ENCODE measurements at regions not wholly inside any gene's neighbourhood (a gene's known extent, or its start where the extent isn't known, plus 50 kb on each side); places are given as distances from the start of the nearest gene placed in this dataset.

- TF ChIP-seq CTCF (IDR thresholded peaks at IDR 0.05; ENCODE audit: low read depth, low read length, missing input control) (no peak), JUND (IDR thresholded peaks at IDR 0.05) (no peak), SP1 (IDR thresholded peaks at IDR 0.05) (no peak), YY1 (IDR thresholded peaks at IDR 0.05) (no peak), GABPA (IDR thresholded peaks at IDR 0.05 in 1 of 2, conservative IDR thresholded peaks at IDR 0.05 in 1 of 2) (no peak), RXRA (IDR thresholded peaks at IDR 0.05) (no peak), RAD21 (IDR thresholded peaks at IDR 0.05) (no peak)
- TF ChIP-seq, protein P1, sequence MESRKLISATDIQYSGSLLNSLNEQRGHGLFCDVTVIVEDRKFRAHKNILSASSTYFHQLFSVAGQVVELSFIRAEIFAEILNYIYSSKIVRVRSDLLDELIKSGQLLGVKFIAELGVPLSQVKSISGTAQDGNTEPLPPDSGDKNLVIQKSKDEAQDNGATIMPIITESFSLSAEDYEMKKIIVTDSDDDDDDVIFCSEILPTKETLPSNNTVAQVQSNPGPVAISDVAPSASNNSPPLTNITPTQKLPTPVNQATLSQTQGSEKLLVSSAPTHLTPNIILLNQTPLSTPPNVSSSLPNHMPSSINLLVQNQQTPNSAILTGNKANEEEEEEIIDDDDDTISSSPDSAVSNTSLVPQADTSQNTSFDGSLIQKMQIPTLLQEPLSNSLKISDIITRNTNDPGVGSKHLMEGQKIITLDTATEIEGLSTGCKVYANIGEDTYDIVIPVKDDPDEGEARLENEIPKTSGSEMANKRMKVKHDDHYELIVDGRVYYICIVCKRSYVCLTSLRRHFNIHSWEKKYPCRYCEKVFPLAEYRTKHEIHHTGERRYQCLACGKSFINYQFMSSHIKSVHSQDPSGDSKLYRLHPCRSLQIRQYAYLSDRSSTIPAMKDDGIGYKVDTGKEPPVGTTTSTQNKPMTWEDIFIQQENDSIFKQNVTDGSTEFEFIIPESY (IDR thresholded peaks at IDR 0.05), result no peak
- TF ChIP-seq, protein P2, sequence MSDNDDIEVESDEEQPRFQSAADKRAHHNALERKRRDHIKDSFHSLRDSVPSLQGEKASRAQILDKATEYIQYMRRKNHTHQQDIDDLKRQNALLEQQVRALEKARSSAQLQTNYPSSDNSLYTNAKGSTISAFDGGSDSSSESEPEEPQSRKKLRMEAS (IDR thresholded peaks at IDR 0.05), result no peak
Measured at GRCh38 chr2:226190479-226191252, 609.0 kb downstream of the IRS1 start.

Data from liver (tissue), 3 donors.